Neuronal stem cell (in vitro differentiated cells): ENCODE measurements at regions not wholly inside any gene's neighbourhood (a gene's known extent, or its start where the extent isn't known, plus 50 kb on each side); places are given as distances from the start of the nearest gene placed in this dataset.
"Not testable (repeated sequence)": the region's sequence is repeated elsewhere in the genome, so short reads cannot be mapped to it uniquely, and the experiment has no call there.

Experiments used
- DNase-seq: peaks from one replicate; pipeline ENCODE4 v3.0.0-alpha.2; 2013; ENCODE audit warnings: low spot score
- H2AFZ ChIP-seq: one replicate; pipeline ENCODE4 v1.6.1; 2013; ENCODE audit warnings: mild to moderate bottlenecking, low read length, inconsistent platforms
- H2AK5ac ChIP-seq: 2 replicates; pipeline ENCODE4 v1.6.1; 2013; ENCODE audit warnings: low read depth, mild to moderate bottlenecking, inconsistent platforms, low read length, moderate library complexity, mixed read lengths
- H2BK120ac ChIP-seq: 2 replicates; pipeline ENCODE4 v1.6.1; 2013; ENCODE audit warnings: low read depth, mild to moderate bottlenecking, inconsistent platforms, low read length, moderate library complexity, mixed read lengths
- H2BK12ac ChIP-seq: one replicate; pipeline ENCODE4 v1.6.1; 2013; ENCODE audit warnings: low read length, inconsistent platforms
- H2BK15ac ChIP-seq: 2 replicates; pipeline ENCODE4 v1.6.1; 2013; ENCODE audit warnings: mild to moderate bottlenecking, low read length, inconsistent platforms, mixed read lengths
- H2BK5ac ChIP-seq: one replicate; pipeline ENCODE4 v1.6.1; 2013; ENCODE audit warnings: inconsistent platforms, mild to moderate bottlenecking, low read length, moderate library complexity
- H3K14ac ChIP-seq: one replicate; pipeline ENCODE4 v1.6.1; 2013; ENCODE audit warnings: low read length, inconsistent platforms
- H3K18ac ChIP-seq: 2 replicates; pipeline ENCODE4 v1.6.1; 2013; ENCODE audit warnings: low read length, inconsistent platforms
- H3K23ac ChIP-seq: 2 replicates; pipeline ENCODE4 v1.6.1; 2013; ENCODE audit warnings: low read depth, mild to moderate bottlenecking, mixed read lengths, low read length, inconsistent platforms; ENCODE audit not compliant: poor library complexity
- H3K27ac ChIP-seq: replicated peaks from 3 replicates; pipeline ENCODE4 v1.5.1; 2013; ENCODE audit warnings: low read length, inconsistent platforms
- H3K27me3 ChIP-seq, 3 experiments: 2 replicates each; pipeline ENCODE4 v1.6.1; 2013; ENCODE audit warnings: low read length in 3 of 3, mild to moderate bottlenecking in 2 of 3, inconsistent platforms in 1 of 3, low read depth in 1 of 3, mixed read lengths in 1 of 3, moderate library complexity in 1 of 3; ENCODE audit not compliant: control insufficient read depth in 3 of 3, insufficient read depth in 3 of 3
- H3K36me3 ChIP-seq, 2 donors: replicated peaks in 1 of 2; 2 replicates each; pipeline ENCODE4 v1.6.1; 2013; ENCODE audit warnings: low read length in 2 of 2; ENCODE audit not compliant: control insufficient read depth in 2 of 2, insufficient read depth in 2 of 2
- H3K4ac ChIP-seq: 2 replicates; pipeline ENCODE4 v1.6.1; 2013; ENCODE audit warnings: inconsistent platforms, mild to moderate bottlenecking, low read length, moderate library complexity
- H3K4me1 ChIP-seq, 2 donors: 1 replicate in 1 of 2; 2 replicates in 1 of 2; pipeline ENCODE4 v1.6.1; 2013; ENCODE audit warnings: low read length in 2 of 2, low read depth in 1 of 2; ENCODE audit not compliant: control insufficient read depth in 2 of 2, insufficient read depth in 1 of 2
- H3K4me2 ChIP-seq: one replicate; pipeline ENCODE4 v1.6.1; 2013; ENCODE audit warnings: mild to moderate bottlenecking, low read length, inconsistent platforms; ENCODE audit not compliant: insufficient read depth, poor library complexity, severe bottlenecking
- H3K4me3 ChIP-seq, 2 donors: 2 replicates each; pipeline ENCODE4 v1.5.1; 2013; ENCODE audit warnings: low read length in 2 of 2, mild to moderate bottlenecking in 2 of 2, inconsistent platforms in 1 of 2, moderate library complexity in 1 of 2
- H3K79me1 ChIP-seq: one replicate; pipeline ENCODE4 v1.6.1; 2013; ENCODE audit warnings: low read depth, mild to moderate bottlenecking, inconsistent platforms, low read length, moderate library complexity
- H3K9ac ChIP-seq: one replicate; pipeline ENCODE4 v1.6.1; 2013; ENCODE audit warnings: mild to moderate bottlenecking, low read depth, low read length, inconsistent platforms; ENCODE audit not compliant: poor library complexity
- H3K9me3 ChIP-seq, 2 donors: replicated peaks in 1 of 2; 2 replicates each; pipeline versions ENCODE3 to v1.6.1; 2013; ENCODE audit warnings: low read length in 2 of 2, mild to moderate bottlenecking in 2 of 2, inconsistent platforms in 1 of 2, low read depth in 1 of 2, mixed read lengths in 1 of 2, moderate library complexity in 1 of 2; ENCODE audit not compliant: control insufficient read depth in 2 of 2, insufficient read depth in 1 of 2
- H4K8ac ChIP-seq: one replicate; pipeline ENCODE4 v1.6.1; 2013; ENCODE audit warnings: low read depth, mild to moderate bottlenecking, inconsistent platforms, low read length, moderate library complexity
- H4K91ac ChIP-seq: one replicate; pipeline ENCODE4 v1.6.1; 2013; ENCODE audit warnings: low read length, low read depth, mild to moderate bottlenecking, inconsistent platforms; ENCODE audit not compliant: poor library complexity
- WGBS, 2 donors: extraction: QIAGEN DNeasy Blood & Tissue Kit; methylation state at CpG; one replicate each; pipeline ENCODE4 v1.1.7; 2013; ENCODE audit warnings: missing lambda C conversion rate in 2 of 2, mixed read lengths in 1 of 2; ENCODE audit not compliant: insufficient read length in 2 of 2, insufficient replicate concordance in 1 of 2; ENCODE audit errors: extremely low coverage in 2 of 2; 5-methylcytosine and 5-hydroxymethylcytosine counted together

DNA sequence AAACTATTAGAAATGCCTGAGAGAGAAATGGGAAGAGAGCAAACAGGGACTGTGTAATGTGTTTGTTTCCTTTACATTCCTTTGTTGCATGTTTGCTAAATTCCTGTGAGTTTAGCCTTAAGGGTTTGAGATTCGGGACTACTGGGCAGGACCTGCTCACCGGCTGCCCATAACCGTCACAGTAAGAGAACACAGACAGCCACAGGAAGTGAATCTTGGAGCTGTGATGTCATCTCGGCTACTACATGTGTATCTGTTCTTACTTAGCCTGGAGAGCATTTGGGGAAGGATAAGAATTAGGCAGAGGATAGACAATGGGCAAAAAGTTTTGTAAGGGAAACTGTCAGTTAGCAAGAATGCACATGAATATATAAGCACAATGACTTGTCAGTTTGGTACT lies 485.1 kb upstream of the KLF6 start:
- H2BK5ac ChIP-seq = no peak overlapping the region
- H3K36me3 ChIP-seq = no peaks in the 10 kb centered on the region
- H3K9me3 ChIP-seq = peaks cover 4 to 7% of the 10 kb centered on the region in 2 donors
- no peaks in the 10 kb centered on the region for H3K27me3 ChIP-seq
- H4K8ac ChIP-seq = no peak overlapping the region
- no peak overlapping the region for H2BK120ac ChIP-seq
- H2BK12ac ChIP-seq = no peak overlapping the region
- H3K79me1 ChIP-seq = no peaks in the 10 kb centered on the region
- no peak overlapping the region for H2AFZ ChIP-seq
- no peak overlapping the region for H3K14ac ChIP-seq
- H2AK5ac ChIP-seq = no peak overlapping the region
- no peak for DNase-seq
- H2BK15ac ChIP-seq = no peak overlapping the region
- no peak overlapping the region for H4K91ac ChIP-seq
- WGBS, 2 donors = no CpG with 5 or more reads among the region's 4 CpGs
- no peak overlapping the region for H3K23ac ChIP-seq
- H3K4me1 ChIP-seq = no peaks in the 10 kb centered on the region
- H3K4me3 ChIP-seq = no peak overlapping the region
- H3K4me2 ChIP-seq = no peak overlapping the region
- no peak overlapping the region for H3K27ac ChIP-seq
- H3K9ac ChIP-seq = no peak overlapping the region
- no peak overlapping the region for H3K4ac ChIP-seq
- H3K18ac ChIP-seq = no peak overlapping the region

DNA sequence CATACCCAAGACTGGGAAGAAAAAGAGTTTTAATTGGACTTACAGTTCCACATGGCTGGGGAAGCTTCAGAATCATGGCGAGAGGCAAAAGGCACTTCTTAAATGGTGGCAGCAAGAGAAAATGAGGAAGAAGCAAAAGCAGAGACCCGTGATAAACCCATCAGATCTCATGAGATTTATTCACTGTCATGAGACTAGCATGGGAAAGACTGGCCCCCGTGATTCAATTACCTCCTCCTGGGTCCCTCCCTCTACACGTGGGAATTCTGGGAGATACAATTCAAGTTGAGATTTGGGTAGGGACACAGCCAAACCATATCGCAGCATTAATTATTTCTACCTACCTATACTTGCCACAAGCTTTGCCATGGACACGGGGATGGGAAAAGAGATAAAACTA lies 483.5 kb upstream of the KLF6 start:
- not testable (repeated sequence) for H3K4me2 ChIP-seq, H3K9me3 ChIP-seq, H3K4ac ChIP-seq, H4K91ac ChIP-seq, H3K4me3 ChIP-seq, H3K27me3 ChIP-seq, H3K4me1 ChIP-seq, DNase-seq, H3K79me1 ChIP-seq, H3K23ac ChIP-seq, H4K8ac ChIP-seq, H3K14ac ChIP-seq, H3K9ac ChIP-seq, H2BK120ac ChIP-seq, H2BK12ac ChIP-seq, H3K18ac ChIP-seq, H2BK5ac ChIP-seq, H3K36me3 ChIP-seq, H3K27ac ChIP-seq, H2BK15ac ChIP-seq, H2AK5ac ChIP-seq, H2AFZ ChIP-seq
- WGBS, 2 donors = no CpG with 5 or more reads among the region's 6 CpGs

DNA sequence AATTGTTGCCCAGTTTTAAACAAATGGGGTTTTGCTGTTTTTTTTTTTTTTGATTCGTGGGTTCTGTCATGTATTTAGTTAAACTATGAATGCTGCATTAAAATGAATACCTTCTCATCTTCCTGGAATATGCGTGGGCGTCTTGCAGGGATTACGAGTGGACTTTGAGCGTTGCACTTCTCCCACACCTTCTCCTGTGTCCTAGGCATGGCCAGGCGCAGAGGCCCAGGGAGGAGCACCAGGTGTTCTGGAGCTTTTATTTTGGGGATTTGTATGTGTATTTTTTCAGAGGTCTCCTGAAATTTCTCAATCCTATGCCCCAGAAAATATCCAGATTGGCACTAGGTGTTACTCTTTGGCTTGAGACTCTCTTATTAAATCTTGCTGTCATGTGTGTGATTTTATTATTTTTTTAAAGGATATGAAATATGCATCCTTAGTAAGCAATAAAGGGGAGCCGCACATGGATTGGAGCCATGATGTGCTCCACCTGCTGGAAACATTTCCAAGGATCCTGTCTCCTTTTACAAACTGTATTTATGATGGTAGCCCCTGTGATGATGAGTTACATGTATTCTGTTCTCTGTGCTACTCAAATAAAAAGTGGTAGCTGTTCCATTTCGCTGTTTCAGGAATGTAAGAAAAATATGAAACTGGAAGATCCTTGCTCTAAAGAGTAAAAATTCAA lies 482.2 kb upstream of the KLF6 start:
- no peak overlapping the region for H2BK120ac ChIP-seq

DNA sequence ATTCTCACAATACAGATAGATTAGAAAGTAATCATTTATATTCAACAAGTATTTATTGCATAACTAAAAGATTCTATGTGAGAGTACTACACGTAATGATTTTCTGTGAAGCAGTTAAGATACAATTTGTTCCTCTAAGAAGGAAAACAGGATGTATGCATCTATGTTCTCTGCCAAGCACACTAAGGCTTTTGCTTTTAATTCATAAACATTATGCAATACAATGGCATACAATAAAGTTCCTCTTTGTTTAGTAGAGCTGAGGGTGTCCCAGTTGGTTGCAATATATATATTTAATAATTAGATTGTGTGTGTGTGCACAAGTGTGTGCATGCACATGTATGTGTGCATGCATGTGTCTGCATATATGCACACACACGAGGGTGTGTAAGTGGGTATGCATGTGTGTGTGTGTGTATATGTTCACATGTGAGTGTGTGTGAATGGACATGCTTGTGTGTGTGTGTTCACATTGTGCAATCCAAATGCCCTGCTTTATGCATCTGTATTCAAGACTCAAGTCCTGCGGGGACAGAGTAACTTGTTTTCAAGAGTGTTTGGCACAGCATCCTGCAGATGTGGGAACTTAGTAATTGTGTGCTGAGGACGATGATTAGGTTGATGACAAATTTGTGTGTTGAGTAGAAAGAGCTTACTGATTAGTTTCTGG lies 481.5 kb upstream of the KLF6 start:
- no peaks in the 10 kb centered on the region for H3K36me3 ChIP-seq
- no peak overlapping the region for H2BK15ac ChIP-seq
- no peaks in the 10 kb centered on the region for H3K79me1 ChIP-seq
- peaks cover 0 to 3% of the 10 kb centered on the region in 2 donors for H3K4me1 ChIP-seq
- no peak overlapping the region for H2BK5ac ChIP-seq
- DNase-seq = no peak
- H2BK120ac ChIP-seq = no peak overlapping the region
- H2BK12ac ChIP-seq = no peak overlapping the region
- H2AFZ ChIP-seq = no peak overlapping the region
- no peak overlapping the region for H3K23ac ChIP-seq
- H4K8ac ChIP-seq = no peak overlapping the region
- WGBS, 2 donors = no CpG with 5 or more reads among the region's 4 CpGs
- no peak overlapping the region for H2AK5ac ChIP-seq
- H3K4me2 ChIP-seq = no peak overlapping the region
- no peak overlapping the region for H3K9ac ChIP-seq
- H3K27ac ChIP-seq = no peak overlapping the region
- no peaks in the 10 kb centered on the region for H3K27me3 ChIP-seq
- H3K4ac ChIP-seq = no peak overlapping the region
- H3K18ac ChIP-seq = no peak overlapping the region
- H3K14ac ChIP-seq = no peak overlapping the region
- no peak overlapping the region for H4K91ac ChIP-seq
- no peak overlapping the region for H3K4me3 ChIP-seq
- H3K9me3 ChIP-seq = peaks cover 3 to 7% of the 10 kb centered on the region in 2 donors

More for the DNA sequence above, 482.2 kb upstream of the KLF6 start:
- Histone ChIP-seq H2BK5ac (no peak overlapping the region), H3K9me3 (peaks cover 3 to 7% of the 10 kb centered on the region in 2 donors), H2BK15ac (no peak overlapping the region), H3K14ac (no peak overlapping the region), H3K36me3 (no peaks in the 10 kb centered on the region), H3K4me1 (peaks cover 0 to 3% of the 10 kb centered on the region in 2 donors), H3K27ac (no peak overlapping the region), H3K9ac (no peak overlapping the region), H3K23ac (no peak overlapping the region), H4K91ac (no peak overlapping the region), H3K4me3 (no peak overlapping the region), H2BK12ac (no peak overlapping the region), H4K8ac (no peak overlapping the region), H3K4me2 (no peak overlapping the region), H3K79me1 (no peaks in the 10 kb centered on the region), H3K4ac (no peak overlapping the region), H2AK5ac (no peak overlapping the region), H2AFZ (no peak overlapping the region), H3K18ac (no peak overlapping the region), H3K27me3 (no peaks in the 10 kb centered on the region)
- no peak for DNase-seq
- no CpG with 5 or more reads among the region's 8 CpGs for WGBS, 2 donors
